CD14-positive monocyte (primary cell): ENCODE measurements at regions not wholly inside any gene's neighbourhood (a gene's known extent, or its start where the extent isn't known, plus 50 kb on each side); places are given as distances from the start of the nearest gene placed in this dataset.

Source experiments
- DNase-seq, 3 donors: peaks; one replicate each; pipeline ENCODE4 v3.0.0-alpha.2; 2011 to 2022
- H2AFZ ChIP-seq: 2 replicates; pipeline ENCODE4 v1.6.0; 2012; ENCODE audit warnings: mild to moderate bottlenecking, low read depth, low read length, inconsistent platforms; ENCODE audit not compliant: insufficient read depth, poor library complexity, severe bottlenecking
- H3K27ac ChIP-seq, 2 donors: 1 replicate in 1 of 2; 2 replicates in 1 of 2; pipeline ENCODE4 v1.5.1; 2012 to 2013; ENCODE audit warnings: low read length in 2 of 2, control low read depth in 1 of 2, inconsistent platforms in 1 of 2, low read depth in 1 of 2, mild to moderate bottlenecking in 1 of 2
- H3K27me3 ChIP-seq, 2 donors: one replicate each; pipeline versions ENCODE4 v1.6.0 to v1.6.1; 2011 to 2013; ENCODE audit warnings: low read length in 2 of 2; ENCODE audit not compliant: control insufficient read depth in 2 of 2, insufficient read depth in 2 of 2
- H3K36me3 ChIP-seq, 2 donors: replicated peaks in 1 of 2; 1 replicate in 1 of 2; 2 replicates in 1 of 2; pipeline versions ENCODE4 v1.5.1 to v1.6.1; 2012 to 2013; ENCODE audit warnings: low read length in 2 of 2, control low read depth in 1 of 2, inconsistent platforms in 1 of 2, mild to moderate bottlenecking in 1 of 2; ENCODE audit not compliant: insufficient read depth in 2 of 2, control insufficient read depth in 1 of 2
- H3K4me1 ChIP-seq, 2 donors: 1 replicate in 1 of 2; 2 replicates in 1 of 2; pipeline versions ENCODE4 v1.5.1 to v1.6.1; 2012 to 2013; ENCODE audit warnings: low read length in 2 of 2, control low read depth in 1 of 2, inconsistent platforms in 1 of 2, mild to moderate bottlenecking in 1 of 2, moderate library complexity in 1 of 2; ENCODE audit not compliant: insufficient read depth in 2 of 2, control insufficient read depth in 1 of 2
- H3K4me2 ChIP-seq: replicated peaks from 2 replicates; pipeline ENCODE3; 2012; ENCODE audit warnings: low read length, moderate library complexity, mild to moderate bottlenecking; ENCODE audit not compliant: poor library complexity, severe bottlenecking; ENCODE audit errors: extremely low read depth
- H3K4me3 ChIP-seq, 3 experiments: fragments of 200-600 bp in 1 of 3; sonication (generic) in 1 of 3; replicated peaks in 1 of 3; 1 replicate in 2 of 3; 2 replicates in 1 of 3; pipeline ENCODE4 v1.5.1; 2011 to 2013; ENCODE audit warnings: low read length in 3 of 3, mild to moderate bottlenecking in 3 of 3, control low read depth in 2 of 3, low read depth in 2 of 3, inconsistent platforms in 1 of 3, moderate library complexity in 1 of 3
- H3K79me2 ChIP-seq: 2 replicates; pipeline ENCODE4 v1.6.0; 2012; ENCODE audit warnings: mild to moderate bottlenecking, control low read depth, inconsistent platforms, low read length, moderate library complexity; ENCODE audit not compliant: insufficient read depth
- H3K9ac ChIP-seq: 2 replicates; pipeline ENCODE4 v1.6.0; 2017; ENCODE audit warnings: low read length, mild to moderate bottlenecking; ENCODE audit not compliant: insufficient read depth, poor library complexity, severe bottlenecking
- H3K9me3 ChIP-seq, 2 donors: replicated peaks in 1 of 2; 1 replicate in 1 of 2; 2 replicates in 1 of 2; pipeline versions ENCODE4 v1.5.1 to v1.6.1; 2012 to 2013; ENCODE audit warnings: low read length in 2 of 2, control low read depth in 1 of 2; ENCODE audit not compliant: control insufficient read depth in 1 of 2, insufficient read depth in 1 of 2
- H4K20me1 ChIP-seq: 2 replicates; pipeline ENCODE4 v1.6.0; 2012; ENCODE audit warnings: mild to moderate bottlenecking, low read length, control low read depth, moderate library complexity; ENCODE audit not compliant: insufficient read depth
- H3K27ac Mint-ChIP-seq, 7 donors: one replicate each; pipeline ENCODE4 v1.8.0; 2020; ENCODE audit warnings: mild to moderate bottlenecking in 7 of 7, mixed read lengths in 7 of 7, moderate library complexity in 6 of 7, inconsistent platforms in 2 of 7
- H3K27me3 Mint-ChIP-seq, 3 donors: one replicate each; pipeline ENCODE4 v1.8.0; 2021 to 2022; ENCODE audit warnings: low read depth in 3 of 3, mild to moderate bottlenecking in 3 of 3, mixed read lengths in 3 of 3, moderate library complexity in 3 of 3, inconsistent platforms in 1 of 3
- H3K36me3 Mint-ChIP-seq, 2 donors: one replicate each; pipeline ENCODE4 v1.8.0; 2020; ENCODE audit warnings: mixed read lengths in 2 of 2, inconsistent platforms in 1 of 2, mild to moderate bottlenecking in 1 of 2
- H3K4me1 Mint-ChIP-seq: one replicate; pipeline ENCODE4 v1.8.0; 2020; ENCODE audit warnings: mild to moderate bottlenecking, mixed read lengths
- H3K4me3 Mint-ChIP-seq, 2 donors: one replicate each; pipeline ENCODE4 v1.8.0; 2020; ENCODE audit warnings: mild to moderate bottlenecking in 2 of 2, mixed read lengths in 2 of 2, moderate library complexity in 1 of 2
- H3K9me3 Mint-ChIP-seq, 7 donors: one replicate each; pipeline ENCODE4 v1.8.0; 2020 to 2022; ENCODE audit warnings: mixed read lengths in 7 of 7, mild to moderate bottlenecking in 6 of 7, moderate library complexity in 6 of 7, inconsistent platforms in 2 of 7
- WGBS: methylation state at CpG from one replicate; pipeline ENCODE4 v1.1.5; 2013; ENCODE audit warnings: missing lambda C conversion rate; ENCODE audit not compliant: insufficient coverage; 5-methylcytosine and 5-hydroxymethylcytosine counted together
- intact Hi-C, 2 donors: fragments of 100-400 bp; cut with micrococcal nuclease; formaldehyde crosslinking; loops; one replicate each; pipeline versions ENCODE4 v1.15.0 to v1.15.1; 2023
- TF ChIP-seq, protein P1 (sequence below): fragments of 200-600 bp; IDR thresholded peaks from one replicate; pipeline ENCODE4 v1.8.0; 2022; ENCODE audit warnings: antibody characterized with exemption, mild to moderate bottlenecking

DNA sequence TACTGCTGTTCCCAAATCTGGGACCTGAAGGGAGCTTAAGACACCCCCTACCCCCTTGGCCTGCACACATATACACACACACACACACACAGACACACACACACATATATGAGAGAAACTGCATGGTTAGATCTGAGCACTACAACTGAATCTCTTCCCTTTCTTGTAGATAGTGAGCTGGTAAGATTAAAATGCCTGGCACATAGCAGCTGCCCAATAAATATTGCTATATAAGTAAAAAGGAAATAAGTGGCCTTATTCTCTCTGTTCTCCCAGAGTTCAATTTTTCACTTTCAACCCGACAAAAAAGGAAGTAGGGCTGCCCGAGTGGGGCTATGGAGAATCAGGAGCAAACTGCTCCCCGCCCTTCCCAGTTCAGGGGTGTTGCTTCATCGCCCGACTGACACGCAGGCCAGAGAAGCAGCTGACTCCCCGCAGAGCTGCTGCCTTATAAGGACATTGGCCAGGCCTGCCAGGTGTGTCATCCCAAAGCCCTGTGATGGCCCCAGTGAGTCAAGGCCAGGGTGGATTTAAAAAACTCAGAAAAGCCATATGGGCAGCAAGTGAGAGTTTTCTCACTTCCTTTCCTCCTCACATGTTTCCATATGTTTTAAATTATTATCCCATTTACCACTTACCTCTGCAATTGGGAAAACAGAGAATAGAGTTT, 106.5 kb upstream of the SLC44A3 start:
- H2AFZ ChIP-seq: no peak overlapping the region
- TF ChIP-seq, protein P1, sequence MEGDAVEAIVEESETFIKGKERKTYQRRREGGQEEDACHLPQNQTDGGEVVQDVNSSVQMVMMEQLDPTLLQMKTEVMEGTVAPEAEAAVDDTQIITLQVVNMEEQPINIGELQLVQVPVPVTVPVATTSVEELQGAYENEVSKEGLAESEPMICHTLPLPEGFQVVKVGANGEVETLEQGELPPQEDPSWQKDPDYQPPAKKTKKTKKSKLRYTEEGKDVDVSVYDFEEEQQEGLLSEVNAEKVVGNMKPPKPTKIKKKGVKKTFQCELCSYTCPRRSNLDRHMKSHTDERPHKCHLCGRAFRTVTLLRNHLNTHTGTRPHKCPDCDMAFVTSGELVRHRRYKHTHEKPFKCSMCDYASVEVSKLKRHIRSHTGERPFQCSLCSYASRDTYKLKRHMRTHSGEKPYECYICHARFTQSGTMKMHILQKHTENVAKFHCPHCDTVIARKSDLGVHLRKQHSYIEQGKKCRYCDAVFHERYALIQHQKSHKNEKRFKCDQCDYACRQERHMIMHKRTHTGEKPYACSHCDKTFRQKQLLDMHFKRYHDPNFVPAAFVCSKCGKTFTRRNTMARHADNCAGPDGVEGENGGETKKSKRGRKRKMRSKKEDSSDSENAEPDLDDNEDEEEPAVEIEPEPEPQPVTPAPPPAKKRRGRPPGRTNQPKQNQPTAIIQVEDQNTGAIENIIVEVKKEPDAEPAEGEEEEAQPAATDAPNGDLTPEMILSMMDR: no peak
- peak overlapping the region; percentile 61 to 83 for H3K27ac ChIP-seq
- peaks cover 0 to 3% (median 0%) of the 10 kb centered on the region in 7 donors for H3K9me3 Mint-ChIP-seq
- no peak overlapping the region for H3K9ac ChIP-seq
- H3K79me2 ChIP-seq: no peaks in the 10 kb centered on the region
- H4K20me1 ChIP-seq: no peaks in the 10 kb centered on the region
- peak overlapping the region in 1 of 3 experiments; percentile 12 for H3K4me3 ChIP-seq
- H3K27ac Mint-ChIP-seq: peak overlapping the region; percentile 80 to 96 (median 95)
- H3K36me3 Mint-ChIP-seq: no peaks in the 10 kb centered on the region
- H3K9me3 ChIP-seq: no peaks in the 10 kb centered on the region
- no peaks in the 10 kb centered on the region for H3K36me3 ChIP-seq
- DNase-seq: peak; percentile 98 to 100 (median 99)
- peak overlapping the region; percentile 35 for H3K4me2 ChIP-seq
- WGBS: 0% methylated on average over 7 of the region's 7 CpGs
- intact Hi-C loops: no loop called here
- H3K27me3 ChIP-seq: no peaks in the 10 kb centered on the region
- peaks cover 59% of the 10 kb centered on the region for H3K4me1 Mint-ChIP-seq
- H3K27me3 Mint-ChIP-seq: no peaks in the 10 kb centered on the region
- H3K4me1 ChIP-seq: peaks cover 57 to 61% of the 10 kb centered on the region in 2 donors
- H3K4me3 Mint-ChIP-seq: no peak overlapping the region

DNA sequence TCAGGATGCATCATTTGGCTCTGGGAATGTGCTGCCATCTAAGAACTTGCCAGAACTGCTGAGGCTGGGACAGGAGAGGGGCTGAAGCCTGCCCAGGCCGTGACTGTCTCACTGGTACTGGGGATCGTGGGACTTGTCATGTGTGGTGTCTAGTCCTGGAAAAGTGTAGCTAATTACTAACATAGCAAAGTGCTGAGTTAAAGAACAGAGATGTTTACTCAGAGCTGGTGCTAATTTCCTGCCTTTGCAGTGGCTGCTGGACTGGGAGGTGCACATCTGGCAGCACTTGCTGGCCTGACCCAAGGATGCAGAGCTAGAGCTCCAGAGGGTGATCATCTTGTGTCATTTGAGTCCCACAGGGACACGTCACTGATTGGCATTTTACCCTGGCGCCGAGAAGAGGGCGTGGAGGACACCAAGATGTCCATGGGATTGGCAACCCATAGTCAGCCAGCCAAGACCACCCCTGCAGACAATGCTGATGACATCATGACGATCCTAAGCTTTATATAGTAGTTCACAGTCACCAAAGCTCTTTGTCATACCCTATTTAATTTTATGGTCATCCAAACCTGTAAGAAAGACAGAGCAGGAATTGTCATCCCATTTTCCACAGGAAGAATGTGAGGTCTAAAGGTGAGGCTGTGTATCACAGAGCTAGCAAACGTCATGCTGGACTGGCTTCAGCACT, 110.1 kb upstream of the SLC44A3 start:
- TF ChIP-seq, protein P1: no peak
- Mint-ChIP-seq H3K4me3 (no peak overlapping the region), H3K4me1 (peaks cover 44% of the 10 kb centered on the region), H3K27ac (peak overlapping the region in 1 of 7 donors; percentile 22), H3K27me3 (peaks cover 0 to 3% (median 1%) of the 10 kb centered on the region in 3 donors), H3K36me3 (no peaks in the 10 kb centered on the region), H3K9me3 (peaks cover 0 to 3% (median 0%) of the 10 kb centered on the region in 7 donors)
- no peaks in the 10 kb centered on the region for H4K20me1 ChIP-seq
- no peaks in the 10 kb centered on the region for H3K27me3 ChIP-seq
- no peak overlapping the region for H3K9ac ChIP-seq
- no peaks in the 10 kb centered on the region for H3K36me3 ChIP-seq
- peaks cover 35% of the 10 kb centered on the region in 2 donors for H3K4me1 ChIP-seq
- H3K9me3 ChIP-seq: no peaks in the 10 kb centered on the region
- no peak overlapping the region for H3K4me3 ChIP-seq
- H2AFZ ChIP-seq: no peak overlapping the region
- DNase-seq: no peak
- WGBS: 96% methylated on average over 6 of the region's 8 CpGs
- no peaks in the 10 kb centered on the region for H3K79me2 ChIP-seq
- intact Hi-C loops: no loop called here
- no peak overlapping the region for H3K27ac ChIP-seq
- no peak overlapping the region for H3K4me2 ChIP-seq
